H9 (cell line): ENCODE measurements at regions not wholly inside any gene's neighbourhood (a gene's known extent, or its start where the extent isn't known, plus 50 kb on each side); places are given as distances from the start of the nearest gene placed in this dataset.

Experiments
- DNase-seq: peaks from one replicate; pipeline ENCODE4 v3.0.0-alpha.2; 2017
- H2AFZ ChIP-seq: one replicate; pipeline ENCODE4 v1.6.1; 2013; ENCODE audit warnings: mild to moderate bottlenecking, low read length, control low read depth, moderate library complexity
- H2AK5ac ChIP-seq: 2 replicates; pipeline ENCODE4 v1.6.1; 2013; ENCODE audit warnings: low read length, control low read depth, mixed read lengths; ENCODE audit not compliant: insufficient read length
- H2BK120ac ChIP-seq: one replicate; pipeline ENCODE4 v1.6.1; 2013; ENCODE audit warnings: low read depth, mild to moderate bottlenecking, low read length, control low read depth, inconsistent platforms; ENCODE audit not compliant: poor library complexity, severe bottlenecking
- H2BK12ac ChIP-seq: 2 replicates; pipeline ENCODE4 v1.6.1; 2013; ENCODE audit warnings: low read length, control low read depth, mixed read lengths, low read depth; ENCODE audit not compliant: insufficient read length
- H2BK15ac ChIP-seq: 2 replicates; pipeline ENCODE4 v1.6.1; 2013; ENCODE audit warnings: low read depth, low read length, control low read depth
- H2BK20ac ChIP-seq: one replicate; pipeline ENCODE4 v1.6.1; 2013; ENCODE audit warnings: low read depth, mild to moderate bottlenecking, low read length, control low read depth, inconsistent platforms; ENCODE audit not compliant: poor library complexity, severe bottlenecking
- H2BK5ac ChIP-seq: 2 replicates; pipeline ENCODE4 v1.6.1; 2013; ENCODE audit warnings: low read length, control low read depth, mixed read lengths; ENCODE audit not compliant: insufficient read length
- H3K14ac ChIP-seq: 2 replicates; pipeline ENCODE4 v1.6.1; 2013; ENCODE audit warnings: low read length, control low read depth; ENCODE audit not compliant: insufficient read depth
- H3K18ac ChIP-seq: 2 replicates; pipeline ENCODE4 v1.6.1; 2013; ENCODE audit warnings: low read depth, mild to moderate bottlenecking, mixed read lengths, low read length, control low read depth; ENCODE audit not compliant: insufficient read length
- H3K23ac ChIP-seq: 2 replicates; pipeline ENCODE4 v1.6.1; 2013; ENCODE audit warnings: low read length, control low read depth, mixed read lengths, low read depth; ENCODE audit not compliant: insufficient read length
- H3K23me2 ChIP-seq: 2 replicates; pipeline ENCODE4 v1.6.1; 2013; ENCODE audit warnings: low read depth, mild to moderate bottlenecking, mixed read lengths, low read length, control low read depth; ENCODE audit not compliant: insufficient read length, poor library complexity, severe bottlenecking
- H3K27ac ChIP-seq: 2 replicates; pipeline ENCODE4 v1.5.1; 2013; ENCODE audit warnings: low read length, control low read depth, mixed read lengths, low read depth; ENCODE audit not compliant: insufficient read length
- H3K27me3 ChIP-seq: 2 replicates; pipeline ENCODE4 v1.6.1; 2013; ENCODE audit warnings: low read length, control low read depth, inconsistent platforms; ENCODE audit not compliant: insufficient read depth
- H3K4ac ChIP-seq: 2 replicates; pipeline ENCODE4 v1.6.1; 2013; ENCODE audit warnings: low read depth, mild to moderate bottlenecking, control low read depth, inconsistent platforms, low read length, moderate library complexity
- H3K4me1 ChIP-seq: 2 replicates; pipeline ENCODE4 v1.6.1; 2013; ENCODE audit warnings: low read length, control low read depth, inconsistent platforms; ENCODE audit not compliant: insufficient read depth
- H3K4me2 ChIP-seq: 2 replicates; pipeline ENCODE4 v1.6.1; 2013; ENCODE audit warnings: low read length, control low read depth, mixed read lengths; ENCODE audit not compliant: insufficient read length, insufficient read depth
- H3K56ac ChIP-seq: 2 replicates; pipeline ENCODE4 v1.6.1; 2013; ENCODE audit warnings: low read depth, mild to moderate bottlenecking, mixed read lengths, low read length, control low read depth; ENCODE audit not compliant: insufficient read length
- H3K79me1 ChIP-seq: 2 replicates; pipeline ENCODE4 v1.6.1; 2013; ENCODE audit warnings: low read depth, mild to moderate bottlenecking, moderate library complexity, low read length, control low read depth, inconsistent platforms; ENCODE audit not compliant: insufficient read depth, poor library complexity, severe bottlenecking
- H3K79me2 ChIP-seq: 2 replicates; pipeline ENCODE4 v1.6.1; 2013; ENCODE audit warnings: low read length, control low read depth, inconsistent platforms; ENCODE audit not compliant: insufficient read depth
- H3K9ac ChIP-seq: 2 replicates; pipeline ENCODE4 v1.6.1; 2013; ENCODE audit warnings: low read length, control low read depth, mixed read lengths; ENCODE audit not compliant: insufficient read length; ENCODE audit errors: extremely low read depth
- H3K9me3 ChIP-seq: one replicate; pipeline ENCODE4 v1.6.1; 2013; ENCODE audit warnings: low read depth, low read length, inconsistent platforms; ENCODE audit not compliant: control insufficient read depth
- H3T11ph ChIP-seq: one replicate; pipeline ENCODE4 v1.6.1; 2013; ENCODE audit warnings: mild to moderate bottlenecking, low read length, control low read depth, inconsistent platforms
- H4K20me1 ChIP-seq: one replicate; pipeline ENCODE4 v1.6.1; 2013; ENCODE audit not compliant: control insufficient read depth, insufficient read length, insufficient read depth
- H4K5ac ChIP-seq: 2 replicates; pipeline ENCODE4 v1.6.1; 2013; ENCODE audit warnings: low read depth, mild to moderate bottlenecking, mixed read lengths, low read length, control low read depth; ENCODE audit not compliant: insufficient read length
- H4K8ac ChIP-seq: replicated peaks from 2 replicates; pipeline ENCODE4 v1.6.1; 2013; ENCODE audit warnings: low read length, control low read depth, mixed read lengths, low read depth; ENCODE audit not compliant: insufficient read length
- H4K91ac ChIP-seq: 2 replicates; pipeline ENCODE4 v1.6.1; 2013; ENCODE audit warnings: low read depth, mild to moderate bottlenecking, moderate library complexity, mixed read lengths, low read length, control low read depth; ENCODE audit not compliant: insufficient read length
- H3K27ac Mint-ChIP-seq, 3 experiments: 2 replicates in 2 of 3; 3 replicates in 1 of 3; pipeline ENCODE4 v1.8.0; 2020 to 2021; ENCODE audit warnings: mixed read lengths in 3 of 3, mild to moderate bottlenecking in 1 of 3, moderate library complexity in 1 of 3
- H3K27me3 Mint-ChIP-seq: 2 replicates; pipeline ENCODE4 v1.8.0; 2021; ENCODE audit warnings: low read depth, mild to moderate bottlenecking, moderate library complexity, mixed read lengths
- H3K36me3 Mint-ChIP-seq, 3 experiments: 2 replicates in 2 of 3; 3 replicates in 1 of 3; pipeline ENCODE4 v1.8.0; 2020 to 2021; ENCODE audit warnings: low read depth in 3 of 3, mixed read lengths in 3 of 3; ENCODE audit not compliant: insufficient read depth in 1 of 3
- H3K4me1 Mint-ChIP-seq, 2 experiments: 2 replicates each; pipeline ENCODE4 v1.8.0; 2020; ENCODE audit warnings: mixed read lengths in 2 of 2
- H3K4me3 Mint-ChIP-seq, 2 experiments: 2 replicates in 1 of 2; 3 replicates in 1 of 2; pipeline ENCODE4 v1.8.0; 2020 to 2021; ENCODE audit warnings: mild to moderate bottlenecking in 2 of 2, mixed read lengths in 2 of 2, moderate library complexity in 1 of 2
- H3K9me3 Mint-ChIP-seq, 2 experiments: 2 replicates in 1 of 2; 3 replicates in 1 of 2; pipeline ENCODE4 v1.8.0; 2020; ENCODE audit warnings: mild to moderate bottlenecking in 2 of 2, mixed read lengths in 2 of 2, moderate library complexity in 1 of 2
- CTCF ChIP-seq: fragments of 200-600 bp; sonication (generic); conservative IDR thresholded peaks from 3 replicates; pipeline ENCODE4 v1.8.0; 2021; ENCODE audit warnings: antibody characterized with exemption, mild to moderate bottlenecking
- WGBS: extraction: QIAGEN DNeasy Blood & Tissue Kit; methylation state at CpG from one replicate; pipeline ENCODE4 v1.1.7; 2013; ENCODE audit warnings: missing lambda C conversion rate, low lambda C conversion rate, mixed read lengths; ENCODE audit not compliant: insufficient read length; ENCODE audit errors: extremely low coverage; 5-methylcytosine and 5-hydroxymethylcytosine counted together

GRCh38 chrX:121244511-121244910 is 197.1 kb downstream of the GLUD2 start:
- Histone ChIP-seq H2BK15ac (no peak overlapping the region), H2BK120ac (no peak overlapping the region), H4K5ac (no peak overlapping the region), H3K23me2 (no peaks in the 10 kb centered on the region), H2BK5ac (no peak overlapping the region), H3K23ac (no peak overlapping the region), H3K18ac (no peak overlapping the region), H3K27me3 (no peaks in the 10 kb centered on the region), H3K14ac (no peak overlapping the region), H4K91ac (no peak overlapping the region), H2AFZ (no peak overlapping the region), H4K20me1 (no peaks in the 10 kb centered on the region), H2AK5ac (no peak overlapping the region), H3K4me2 (no peak overlapping the region), H2BK20ac (no peak overlapping the region), H3K27ac (no peak overlapping the region), H3K4ac (no peak overlapping the region), H3K79me2 (no peaks in the 10 kb centered on the region), H3K9ac (no peak overlapping the region), H3K4me1 (no peaks in the 10 kb centered on the region), H3K56ac (no peak overlapping the region), H4K8ac (no peak overlapping the region), H2BK12ac (no peak overlapping the region), H3T11ph (no peak overlapping the region), H3K9me3 (peaks cover 24% of the 10 kb centered on the region), H3K79me1 (no peaks in the 10 kb centered on the region)
- Mint-ChIP-seq H3K9me3 (peaks cover 59 to 73% of the 10 kb centered on the region in 2 experiments), H3K27me3 (peaks cover 3% of the 10 kb centered on the region; the same call in 1 of the 2 replicates), H3K4me1 (no peaks in the 10 kb centered on the region), H3K27ac (no peak overlapping the region), H3K36me3 (no peaks in the 10 kb centered on the region; a peak in 1 of 7 replicates), H3K4me3 (no peak overlapping the region)
- TF ChIP-seq CTCF, result no peak
- no peak for DNase-seq
- WGBS, result no CpG with 5 or more reads among the region's 1 CpG
